ENCODE measurements at regions not wholly inside any gene's neighbourhood (a gene's known extent, or its start where the extent isn't known, plus 50 kb on each side); places are given as distances from the start of the nearest gene placed in this dataset.
"Not testable (repeated sequence)": the region's sequence is repeated elsewhere in the genome, so short reads cannot be mapped to it uniquely, and the experiment has no call there.

- H3K27me3 ChIP-seq (ENCODE audit: control insufficient read depth, insufficient read depth, low read length) = no peaks in the 10 kb centered on the region
These were observed 96.6 kb upstream of the IRAK1BP1 start for GRCh38 chr6:78770765-78771164.

GRCh38 chr6:78771586-78771985 is 95.8 kb upstream of the IRAK1BP1 start:
- FAIRE-seq = no peak
- no peak for TF ChIP-seq CTCF (IDR thresholded peaks at IDR 0.05; ENCODE audit: insufficient read depth, low read length, severe bottlenecking)
- no peak for DNase-seq (ENCODE audit: low read depth)
- H3K4me3 ChIP-seq (ENCODE audit: low read depth, low read length) = no peak overlapping the region
- H3K27me3 ChIP-seq (ENCODE audit: control insufficient read depth, insufficient read depth, low read length) = no peaks in the 10 kb centered on the region
- no peaks in the 10 kb centered on the region for H3K36me3 ChIP-seq (ENCODE audit: control insufficient read depth, insufficient read depth, low read length)

More at GRCh38 chr6:78770765-78771164, 96.6 kb upstream of the IRAK1BP1 start:
- H3K4me3 ChIP-seq (ENCODE audit: low read depth, low read length) = no peak overlapping the region
- DNase-seq (ENCODE audit: low read depth) = peak; percentile 12
- FAIRE-seq = no peak
- H3K36me3 ChIP-seq (ENCODE audit: control insufficient read depth, insufficient read depth, low read length) = no peaks in the 10 kb centered on the region
- no peak for TF ChIP-seq CTCF (IDR thresholded peaks at IDR 0.05; ENCODE audit: insufficient read depth, low read length, severe bottlenecking)

- DNase-seq (ENCODE audit: low read depth) (peak; percentile 55), FAIRE-seq (no peak)
- Histone ChIP-seq H3K27me3 (ENCODE audit: control insufficient read depth, insufficient read depth, low read length) (no peaks in the 10 kb centered on the region), H3K4me3 (ENCODE audit: low read depth, low read length) (no peak overlapping the region), H3K36me3 (ENCODE audit: control insufficient read depth, insufficient read depth, low read length) (no peaks in the 10 kb centered on the region)
- TF ChIP-seq CTCF (IDR thresholded peaks at IDR 0.05; ENCODE audit: insufficient read depth, low read length, severe bottlenecking) = no peak
These were observed 86.3 kb upstream of the IRAK1BP1 start for GRCh38 chr6:78781001-78781400.

- FAIRE-seq; H3K4me3 ChIP-seq (ENCODE audit: low read depth, low read length); H3K36me3 ChIP-seq (ENCODE audit: control insufficient read depth, insufficient read depth, low read length); DNase-seq (ENCODE audit: low read depth); H3K27me3 ChIP-seq (ENCODE audit: control insufficient read depth, insufficient read depth, low read length): not testable (repeated sequence)
These were observed 84.0 kb upstream of the IRAK1BP1 start for GRCh38 chr6:78783366-78783765.

GRCh38 chr6:78797270-78797669 is 70.1 kb upstream of the IRAK1BP1 start:
- no peaks in the 10 kb centered on the region for H3K36me3 ChIP-seq (ENCODE audit: control insufficient read depth, insufficient read depth, low read length)
- H3K4me3 ChIP-seq (ENCODE audit: low read depth, low read length) = no peak overlapping the region
- TF ChIP-seq CTCF (IDR thresholded peaks at IDR 0.05; ENCODE audit: insufficient read depth, low read length, severe bottlenecking) = no peak
- FAIRE-seq (no peak), DNase-seq (ENCODE audit: low read depth) (no peak)
- no peaks in the 10 kb centered on the region for H3K27me3 ChIP-seq (ENCODE audit: control insufficient read depth, insufficient read depth, low read length)

GRCh38 chr6:78799682-78800081 is 67.7 kb upstream of the IRAK1BP1 start:
- DNase-seq (ENCODE audit: low read depth) = no peak
- H3K36me3 ChIP-seq (ENCODE audit: control insufficient read depth, insufficient read depth, low read length) = no peaks in the 10 kb centered on the region
- no peak for TF ChIP-seq CTCF (IDR thresholded peaks at IDR 0.05; ENCODE audit: insufficient read depth, low read length, severe bottlenecking)
- no peak overlapping the region for H3K4me3 ChIP-seq (ENCODE audit: low read depth, low read length)
- H3K27me3 ChIP-seq (ENCODE audit: control insufficient read depth, insufficient read depth, low read length) = no peaks in the 10 kb centered on the region
- FAIRE-seq = no peak

- FAIRE-seq; H3K4me3 ChIP-seq (ENCODE audit: low read depth, low read length); DNase-seq (ENCODE audit: low read depth); H3K27me3 ChIP-seq (ENCODE audit: control insufficient read depth, insufficient read depth, low read length); H3K36me3 ChIP-seq (ENCODE audit: control insufficient read depth, insufficient read depth, low read length): not testable (repeated sequence)
These were observed 60.6 kb upstream of the IRAK1BP1 start for GRCh38 chr6:78806792-78807191.

GRCh38 chr6:78807655-78808355 is 59.5 kb upstream of the IRAK1BP1 start:
- not testable (repeated sequence) for H3K27me3 ChIP-seq (ENCODE audit: control insufficient read depth, insufficient read depth, low read length); FAIRE-seq; DNase-seq (ENCODE audit: low read depth); H3K4me3 ChIP-seq (ENCODE audit: low read depth, low read length); H3K36me3 ChIP-seq (ENCODE audit: control insufficient read depth, insufficient read depth, low read length)
